Activated T-helper 2 cell treated with anti-CD3 and anti-CD28 coated beads, Interferon-gamma antibody, Interleukin-2, Interleukin-4, amounts not matched to agents 10 μg/mL and 5 μg/mL and 100 μg/mL, durations not matched to agents 14 hours and 24 hours and 36 hours (primary cell): ENCODE measurements at regions not wholly inside any gene's neighbourhood (a gene's known extent, or its start where the extent isn't known, plus 50 kb on each side); places are given as distances from the start of the nearest gene placed in this dataset.

Experiments
- DNase-seq: peaks from one replicate; pipeline ENCODE4 v3.0.0; 2021; ENCODE audit warnings: low spot score
- H3K27ac Mint-ChIP-seq: one replicate; pipeline ENCODE4 v1.8.0; 2021; ENCODE audit warnings: mixed read lengths
- H3K27me3 Mint-ChIP-seq: one replicate; pipeline ENCODE4 v1.8.0; 2021; ENCODE audit warnings: low read depth, mixed read lengths
- H3K36me3 Mint-ChIP-seq: one replicate; pipeline ENCODE4 v1.8.0; 2021; ENCODE audit warnings: low read depth, mixed read lengths
- H3K4me1 Mint-ChIP-seq: one replicate; pipeline ENCODE4 v1.8.0; 2021; ENCODE audit warnings: low read depth, mixed read lengths
- H3K4me3 Mint-ChIP-seq: one replicate; pipeline ENCODE4 v1.8.0; 2021; ENCODE audit warnings: low read depth, mild to moderate bottlenecking, moderate library complexity, mixed read lengths
- H3K9me3 Mint-ChIP-seq: one replicate; pipeline ENCODE4 v1.8.0; 2021; ENCODE audit warnings: mixed read lengths
- intact Hi-C: fragments of 100-400 bp; cut with micrococcal nuclease; formaldehyde crosslinking; loops from one replicate; pipeline ENCODE4 v1.15.1; 2023

GRCh38 chr20:51244466-51244865 lies 221.6 kb upstream of the KCNG1 start:
- H3K9me3 Mint-ChIP-seq: peaks cover 15% of the 10 kb centered on the region
- H3K36me3 Mint-ChIP-seq: no peaks in the 10 kb centered on the region
- no peaks in the 10 kb centered on the region for H3K4me1 Mint-ChIP-seq
- no peak overlapping the region for H3K4me3 Mint-ChIP-seq
- peaks cover 6% of the 10 kb centered on the region for H3K27me3 Mint-ChIP-seq
- no peak for DNase-seq
- intact Hi-C loops: no loop called here
- no peak overlapping the region for H3K27ac Mint-ChIP-seq

GRCh38 chr20:51238675-51239305 lies 215.9 kb upstream of the KCNG1 start:
- Mint-ChIP-seq H3K9me3 (peaks cover 15% of the 10 kb centered on the region), H3K27ac (no peak overlapping the region), H3K36me3 (no peaks in the 10 kb centered on the region), H3K27me3 (peaks cover 2% of the 10 kb centered on the region), H3K4me1 (no peaks in the 10 kb centered on the region), H3K4me3 (no peak overlapping the region)
- no peak for DNase-seq
- intact Hi-C loops: no loop called here

GRCh38 chr20:51237791-51238190 lies 214.9 kb upstream of the KCNG1 start:
- H3K36me3 Mint-ChIP-seq: no peaks in the 10 kb centered on the region
- H3K4me3 Mint-ChIP-seq: no peak overlapping the region
- intact Hi-C loops: no loop called here
- peaks cover 2% of the 10 kb centered on the region for H3K27me3 Mint-ChIP-seq
- DNase-seq: no peak
- H3K4me1 Mint-ChIP-seq: no peaks in the 10 kb centered on the region
- H3K27ac Mint-ChIP-seq: no peak overlapping the region
- H3K9me3 Mint-ChIP-seq: peaks cover 9% of the 10 kb centered on the region

- intact Hi-C loops: no loop called here
- no peak for DNase-seq
- Mint-ChIP-seq H3K36me3 (no peaks in the 10 kb centered on the region), H3K4me3 (no peak overlapping the region), H3K4me1 (no peaks in the 10 kb centered on the region), H3K27ac (no peak overlapping the region), H3K27me3 (peaks cover 2% of the 10 kb centered on the region), H3K9me3 (peaks cover 4% of the 10 kb centered on the region)
Observed at GRCh38 chr20:51237278-51237677, 214.4 kb upstream of the KCNG1 start.

GRCh38 chr20:51236421-51236820 lies 213.5 kb upstream of the KCNG1 start:
- Mint-ChIP-seq H3K27me3 (peaks cover 2% of the 10 kb centered on the region), H3K36me3 (no peaks in the 10 kb centered on the region), H3K4me1 (no peaks in the 10 kb centered on the region), H3K9me3 (no peaks in the 10 kb centered on the region), H3K4me3 (no peak overlapping the region), H3K27ac (no peak overlapping the region)
- intact Hi-C loops: no loop called here
- DNase-seq: no peak

GRCh38 chr20:51233345-51233744 lies 210.4 kb upstream of the KCNG1 start:
- H3K27ac Mint-ChIP-seq: no peak overlapping the region
- intact Hi-C loops: no loop called here
- DNase-seq: no peak
- H3K27me3 Mint-ChIP-seq: peaks cover 2% of the 10 kb centered on the region
- H3K4me3 Mint-ChIP-seq: no peak overlapping the region
- no peaks in the 10 kb centered on the region for H3K4me1 Mint-ChIP-seq
- H3K36me3 Mint-ChIP-seq: no peaks in the 10 kb centered on the region
- H3K9me3 Mint-ChIP-seq: no peaks in the 10 kb centered on the region

GRCh38 chr20:51230727-51231126 lies 207.8 kb upstream of the KCNG1 start:
- Mint-ChIP-seq H3K27me3 (peaks cover 2% of the 10 kb centered on the region), H3K27ac (no peak overlapping the region), H3K4me3 (no peak overlapping the region), H3K9me3 (no peaks in the 10 kb centered on the region), H3K36me3 (no peaks in the 10 kb centered on the region), H3K4me1 (no peaks in the 10 kb centered on the region)
- no peak for DNase-seq
- intact Hi-C loops: no loop called here

GRCh38 chr20:51228763-51229162 lies 205.9 kb upstream of the KCNG1 start:
- no peak for DNase-seq
- H3K4me3 Mint-ChIP-seq: no peak overlapping the region
- no peaks in the 10 kb centered on the region for H3K9me3 Mint-ChIP-seq
- no peaks in the 10 kb centered on the region for H3K27me3 Mint-ChIP-seq
- no peaks in the 10 kb centered on the region for H3K4me1 Mint-ChIP-seq
- no peak overlapping the region for H3K27ac Mint-ChIP-seq
- intact Hi-C loops: no loop called here
- no peaks in the 10 kb centered on the region for H3K36me3 Mint-ChIP-seq

GRCh38 chr20:51227744-51228143 lies 204.8 kb upstream of the KCNG1 start:
- H3K36me3 Mint-ChIP-seq: no peaks in the 10 kb centered on the region
- H3K27me3 Mint-ChIP-seq: peaks cover 3% of the 10 kb centered on the region
- H3K9me3 Mint-ChIP-seq: no peaks in the 10 kb centered on the region
- H3K27ac Mint-ChIP-seq: no peak overlapping the region
- intact Hi-C loops: no loop called here
- no peaks in the 10 kb centered on the region for H3K4me1 Mint-ChIP-seq
- DNase-seq: no peak
- no peak overlapping the region for H3K4me3 Mint-ChIP-seq

GRCh38 chr20:51223183-51223720 lies 200.3 kb upstream of the KCNG1 start:
- Mint-ChIP-seq H3K36me3 (no peaks in the 10 kb centered on the region), H3K27ac (no peak overlapping the region), H3K4me3 (no peak overlapping the region), H3K9me3 (no peaks in the 10 kb centered on the region), H3K27me3 (peaks cover 25% of the 10 kb centered on the region), H3K4me1 (peaks cover 4% of the 10 kb centered on the region)
- intact Hi-C loops: no loop called here
- no peak for DNase-seq

- no peak overlapping the region for H3K27ac Mint-ChIP-seq
- no peak for DNase-seq
Observed at GRCh38 chr20:51221791-51222408, 199.0 kb upstream of the KCNG1 start.

GRCh38 chr20:51221103-51221502 lies 198.2 kb upstream of the KCNG1 start:
- intact Hi-C loops: loop anchor here (2.0 kb wide), 1 partner anchor 86 kb away; no protein-coding TSS in a partner anchor
- H3K27me3 Mint-ChIP-seq: peaks cover 27% of the 10 kb centered on the region
- peaks cover 4% of the 10 kb centered on the region for H3K4me1 Mint-ChIP-seq
- no peak for DNase-seq
- no peak overlapping the region for H3K4me3 Mint-ChIP-seq
- H3K9me3 Mint-ChIP-seq: peaks cover 9% of the 10 kb centered on the region
- no peak overlapping the region for H3K27ac Mint-ChIP-seq
- H3K36me3 Mint-ChIP-seq: no peaks in the 10 kb centered on the region

More at GRCh38 chr20:51221791-51222408, 199.0 kb upstream of the KCNG1 start:
- intact Hi-C loops: loop anchor here (2.0 kb wide), 1 partner anchor 85 kb away; no protein-coding TSS in a partner anchor
- H3K4me1 Mint-ChIP-seq: peaks cover 4% of the 10 kb centered on the region
- no peak overlapping the region for H3K4me3 Mint-ChIP-seq
- peaks cover 25% of the 10 kb centered on the region for H3K27me3 Mint-ChIP-seq
- H3K9me3 Mint-ChIP-seq: peaks cover 6% of the 10 kb centered on the region
- no peaks in the 10 kb centered on the region for H3K36me3 Mint-ChIP-seq

- peaks cover 4% of the 10 kb centered on the region for H3K4me1 Mint-ChIP-seq
- peaks cover 28% of the 10 kb centered on the region for H3K27me3 Mint-ChIP-seq
- no peaks in the 10 kb centered on the region for H3K36me3 Mint-ChIP-seq
- DNase-seq: peak; percentile 37
- H3K27ac Mint-ChIP-seq: no peak overlapping the region
- H3K4me3 Mint-ChIP-seq: no peak overlapping the region
- intact Hi-C loops: loop anchor here (2.0 kb wide), 1 partner anchor 87 kb away; no protein-coding TSS in a partner anchor
- peaks cover 9% of the 10 kb centered on the region for H3K9me3 Mint-ChIP-seq
Observed at GRCh38 chr20:51220293-51220706, 197.4 kb upstream of the KCNG1 start.
